ENCODE measurements at regions not wholly inside any gene's neighbourhood (a gene's known extent, or its start where the extent isn't known, plus 50 kb on each side); places are given as distances from the start of the nearest gene placed in this dataset.

DNA sequence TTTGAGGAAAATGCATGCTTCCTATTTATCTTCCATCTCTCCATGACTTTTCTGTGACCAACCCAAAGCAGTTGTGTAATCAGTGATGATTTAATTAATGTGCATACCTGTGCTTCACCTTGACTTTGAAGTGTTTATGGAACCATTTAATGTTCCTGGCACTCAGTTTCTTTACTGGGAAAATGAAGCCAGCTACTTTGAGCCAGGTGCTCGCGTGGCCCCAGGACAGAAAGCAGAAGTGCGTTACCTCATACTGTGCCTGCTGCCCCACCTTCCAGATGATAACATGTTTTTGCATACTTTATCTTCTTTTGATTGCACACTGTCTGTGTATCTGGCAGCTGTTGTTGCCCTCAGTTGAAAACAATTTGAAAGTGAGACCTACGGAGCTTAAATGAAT is 61.3 kb downstream of the PMAIP1 start (continued):
- TF ChIP-seq, protein P1, sequence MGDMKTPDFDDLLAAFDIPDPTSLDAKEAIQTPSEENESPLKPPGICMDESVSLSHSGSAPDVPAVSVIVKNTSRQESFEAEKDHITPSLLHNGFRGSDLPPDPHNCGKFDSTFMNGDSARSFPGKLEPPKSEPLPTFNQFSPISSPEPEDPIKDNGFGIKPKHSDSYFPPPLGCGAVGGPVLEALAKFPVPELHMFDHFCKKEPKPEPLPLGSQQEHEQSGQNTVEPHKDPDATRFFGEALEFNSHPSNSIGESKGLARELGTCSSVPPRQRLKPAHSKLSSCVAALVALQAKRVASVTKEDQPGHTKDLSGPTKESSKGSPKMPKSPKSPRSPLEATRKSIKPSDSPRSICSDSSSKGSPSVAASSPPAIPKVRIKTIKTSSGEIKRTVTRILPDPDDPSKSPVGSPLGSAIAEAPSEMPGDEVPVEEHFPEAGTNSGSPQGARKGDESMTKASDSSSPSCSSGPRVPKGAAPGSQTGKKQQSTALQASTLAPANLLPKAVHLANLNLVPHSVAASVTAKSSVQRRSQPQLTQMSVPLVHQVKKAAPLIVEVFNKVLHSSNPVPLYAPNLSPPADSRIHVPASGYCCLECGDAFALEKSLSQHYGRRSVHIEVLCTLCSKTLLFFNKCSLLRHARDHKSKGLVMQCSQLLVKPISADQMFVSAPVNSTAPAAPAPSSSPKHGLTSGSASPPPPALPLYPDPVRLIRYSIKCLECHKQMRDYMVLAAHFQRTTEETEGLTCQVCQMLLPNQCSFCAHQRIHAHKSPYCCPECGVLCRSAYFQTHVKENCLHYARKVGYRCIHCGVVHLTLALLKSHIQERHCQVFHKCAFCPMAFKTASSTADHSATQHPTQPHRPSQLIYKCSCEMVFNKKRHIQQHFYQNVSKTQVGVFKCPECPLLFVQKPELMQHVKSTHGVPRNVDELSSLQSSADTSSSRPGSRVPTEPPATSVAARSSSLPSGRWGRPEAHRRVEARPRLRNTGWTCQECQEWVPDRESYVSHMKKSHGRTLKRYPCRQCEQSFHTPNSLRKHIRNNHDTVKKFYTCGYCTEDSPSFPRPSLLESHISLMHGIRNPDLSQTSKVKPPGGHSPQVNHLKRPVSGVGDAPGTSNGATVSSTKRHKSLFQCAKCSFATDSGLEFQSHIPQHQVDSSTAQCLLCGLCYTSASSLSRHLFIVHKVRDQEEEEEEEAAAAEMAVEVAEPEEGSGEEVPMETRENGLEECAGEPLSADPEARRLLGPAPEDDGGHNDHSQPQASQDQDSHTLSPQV (IDR thresholded peaks at IDR 0.05) = no peak
- 0 out of 4 replicates have a peak, but pooled peaks of 1 of the 2 experiments have one; percentile 19 for TF ChIP-seq TRIM24 (IDR thresholded peaks at IDR 0.05)
- TF ChIP-seq, protein P2, sequence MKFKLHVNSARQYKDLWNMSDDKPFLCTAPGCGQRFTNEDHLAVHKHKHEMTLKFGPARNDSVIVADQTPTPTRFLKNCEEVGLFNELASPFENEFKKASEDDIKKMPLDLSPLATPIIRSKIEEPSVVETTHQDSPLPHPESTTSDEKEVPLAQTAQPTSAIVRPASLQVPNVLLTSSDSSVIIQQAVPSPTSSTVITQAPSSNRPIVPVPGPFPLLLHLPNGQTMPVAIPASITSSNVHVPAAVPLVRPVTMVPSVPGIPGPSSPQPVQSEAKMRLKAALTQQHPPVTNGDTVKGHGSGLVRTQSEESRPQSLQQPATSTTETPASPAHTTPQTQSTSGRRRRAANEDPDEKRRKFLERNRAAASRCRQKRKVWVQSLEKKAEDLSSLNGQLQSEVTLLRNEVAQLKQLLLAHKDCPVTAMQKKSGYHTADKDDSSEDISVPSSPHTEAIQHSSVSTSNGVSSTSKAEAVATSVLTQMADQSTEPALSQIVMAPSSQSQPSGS (CRISPR knock-in tag; IDR thresholded peaks at IDR 0.05) = no peak
- TF ChIP-seq CEBPB (tag; IDR thresholded peaks at IDR 0.05) = peak; percentile 64
- TF ChIP-seq, protein P3, sequence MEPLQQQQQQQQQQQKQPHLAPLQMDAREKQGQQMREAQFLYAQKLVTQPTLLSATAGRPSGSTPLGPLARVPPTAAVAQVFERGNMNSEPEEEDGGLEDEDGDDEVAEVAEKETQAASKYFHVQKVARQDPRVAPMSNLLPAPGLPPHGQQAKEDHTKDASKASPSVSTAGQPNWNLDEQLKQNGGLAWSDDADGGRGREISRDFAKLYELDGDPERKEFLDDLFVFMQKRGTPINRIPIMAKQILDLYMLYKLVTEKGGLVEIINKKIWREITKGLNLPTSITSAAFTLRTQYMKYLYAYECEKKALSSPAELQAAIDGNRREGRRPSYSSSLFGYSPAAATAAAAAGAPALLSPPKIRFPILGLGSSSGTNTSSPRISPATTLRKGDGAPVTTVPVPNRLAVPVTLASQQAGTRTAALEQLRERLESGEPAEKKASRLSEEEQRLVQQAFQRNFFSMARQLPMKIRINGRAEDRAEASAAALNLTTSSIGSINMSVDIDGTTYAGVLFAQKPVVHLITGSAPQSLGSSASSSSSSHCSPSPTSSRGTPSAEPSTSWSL (CRISPR knock-in tag; IDR thresholded peaks at IDR 0.05; ENCODE audit: borderline replicate concordance) = no peak
- TF ChIP-seq CBFA2T3 (IDR thresholded peaks at IDR 0.05) = peak; percentile 62
- TF ChIP-seq CEBPG (CRISPR knock-in tag; IDR thresholded peaks at IDR 0.05) = no peak
- TF ChIP-seq CEBPG (tag; conservative IDR thresholded peaks at IDR 0.05 in 1 of 2, IDR thresholded peaks at IDR 0.05 in 1 of 2) = 0 out of 4 replicates have a peak, but pooled peaks of 1 of the 2 experiments have one; percentile 5
- peak; percentile 40; the same call in 1 of the 2 replicates for TF ChIP-seq SMARCE1 (IDR thresholded peaks at IDR 0.05)
- TF ChIP-seq SPI1 (IDR thresholded peaks at IDR 0.05; ENCODE audit: borderline replicate concordance, low read depth, low read length) = peak; percentile 95
- TF ChIP-seq EHMT2 (IDR thresholded peaks at IDR 0.05) = no peak
- peak; percentile 60 for TF ChIP-seq ATF7 (IDR thresholded peaks at IDR 0.05)
- peak; percentile 23; the same call in 1 of the 2 replicates for TF ChIP-seq SOX6 (IDR thresholded peaks at IDR 0.05)
- peak; percentile 36; the same call in 1 of the 2 replicates for TF ChIP-seq ZEB2 (IDR thresholded peaks at IDR 0.05)
- no peak for TF ChIP-seq POLR2B (IDR thresholded peaks at IDR 0.05; ENCODE audit: low read depth, partially characterized antibody)
- TF ChIP-seq TCF3 (CRISPR knock-in tag; IDR thresholded peaks at IDR 0.05) = peak; percentile 78

All from K562 (cell line).